CD1c-positive myeloid dendritic cell (primary cell): ENCODE measurements at regions not wholly inside any gene's neighbourhood (a gene's known extent, or its start where the extent isn't known, plus 50 kb on each side); places are given as distances from the start of the nearest gene placed in this dataset.
"Not testable (repeated sequence)": the region's sequence is repeated elsewhere in the genome, so short reads cannot be mapped to it uniquely, and the experiment has no call there.

Experiments
- DNase-seq: peaks from one replicate; pipeline ENCODE4 v3.0.0-alpha.2; 2016; ENCODE audit errors: extremely low spot score

GRCh38 chr2:180829836-180830235 is 150.6 kb upstream of the UBE2E3 start:
- no peak for DNase-seq

DNA sequence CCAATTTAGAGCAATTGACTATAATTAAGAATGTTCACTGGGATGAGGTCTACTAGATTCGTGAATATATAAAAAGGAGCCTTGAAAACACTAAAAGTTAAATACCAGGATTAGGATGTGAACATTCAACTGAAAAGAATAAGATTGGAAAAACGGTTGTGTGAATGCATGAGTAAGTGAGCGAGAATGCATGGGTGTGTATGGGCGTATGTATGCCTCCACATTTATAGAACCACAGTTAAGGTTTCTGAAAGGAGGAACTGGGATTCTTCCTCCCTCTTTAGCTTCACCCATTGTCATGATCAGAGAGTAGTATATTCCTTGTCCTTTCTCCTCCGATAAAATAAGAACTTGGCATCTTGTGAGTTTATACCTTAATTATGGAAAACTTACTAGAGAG is 151.1 kb upstream of the UBE2E3 start:
- no peak for DNase-seq

GRCh38 chr2:180828756-180829155 is 151.6 kb upstream of the UBE2E3 start:
- no peak for DNase-seq

DNA sequence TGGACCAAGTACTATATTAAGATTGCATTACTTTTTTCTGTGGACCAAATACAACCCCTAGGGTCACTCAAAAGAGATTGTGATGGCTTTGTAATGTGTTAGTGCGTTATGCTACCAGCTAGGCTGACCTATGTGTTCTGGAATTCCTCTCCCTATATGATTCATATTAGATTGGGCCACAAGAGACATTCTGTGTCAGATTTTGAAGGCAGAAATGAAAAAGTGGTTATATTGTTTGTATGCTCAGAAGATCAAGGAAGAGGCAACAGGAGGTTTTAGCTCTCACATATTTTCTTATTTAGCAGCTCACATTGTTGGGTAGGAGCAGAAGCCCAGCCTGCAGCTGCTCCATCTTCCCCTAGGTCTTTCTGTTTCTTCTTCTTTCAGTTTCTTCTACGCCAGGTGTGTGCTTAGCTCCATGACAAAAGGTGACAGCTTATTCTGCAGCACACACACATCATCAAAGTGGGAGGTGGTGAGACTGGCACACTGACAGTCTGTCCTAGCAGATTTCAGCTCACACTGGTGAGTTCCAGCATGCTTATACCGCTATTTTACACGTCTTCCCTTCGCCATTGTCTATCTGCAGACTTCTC is 156.8 kb upstream of the UBE2E3 start:
- no peak for DNase-seq

- no peak for DNase-seq
These were observed 161.3 kb upstream of the UBE2E3 start for GRCh38 chr2:180819106-180819505.

DNA sequence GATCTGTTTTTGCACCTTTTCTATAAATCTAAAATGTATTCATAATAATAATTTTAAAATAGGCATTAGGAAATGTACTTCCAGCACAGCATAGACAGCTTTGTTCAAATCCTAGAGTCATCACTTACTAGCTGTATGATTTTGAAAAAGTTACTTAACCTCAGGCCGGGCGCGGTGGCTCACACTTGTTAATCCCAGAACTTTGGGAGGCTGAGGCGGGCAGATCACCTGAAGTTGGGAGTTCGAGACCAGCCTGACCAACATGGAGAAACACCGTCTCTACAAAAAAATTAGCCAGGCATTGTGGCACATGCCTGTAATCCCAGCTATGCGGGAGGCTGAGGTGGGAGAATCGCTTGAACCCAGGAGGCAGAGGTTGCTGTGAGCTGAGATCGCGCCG is 161.7 kb upstream of the UBE2E3 start:
- DNase-seq, result not testable (repeated sequence)

DNA sequence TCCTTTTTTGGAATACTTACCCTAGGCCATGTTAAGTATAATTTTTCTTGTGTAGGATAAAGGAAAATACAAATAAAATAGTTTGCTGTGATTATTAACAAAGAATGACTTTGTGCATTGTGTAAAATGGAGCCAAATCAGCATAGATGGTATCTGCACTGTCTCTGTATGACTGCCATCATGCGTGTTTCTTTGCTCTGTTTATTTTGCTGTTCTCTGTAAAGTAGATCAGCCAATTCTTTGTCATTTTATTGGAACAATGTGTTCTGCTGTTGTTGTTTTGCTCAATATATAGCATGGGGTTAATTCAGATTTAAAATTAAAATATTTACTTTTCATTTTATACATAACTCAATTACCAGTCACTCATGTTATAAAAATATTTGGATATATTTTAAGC is 181.3 kb upstream of the UBE2E3 start:
- no peak for DNase-seq

DNA sequence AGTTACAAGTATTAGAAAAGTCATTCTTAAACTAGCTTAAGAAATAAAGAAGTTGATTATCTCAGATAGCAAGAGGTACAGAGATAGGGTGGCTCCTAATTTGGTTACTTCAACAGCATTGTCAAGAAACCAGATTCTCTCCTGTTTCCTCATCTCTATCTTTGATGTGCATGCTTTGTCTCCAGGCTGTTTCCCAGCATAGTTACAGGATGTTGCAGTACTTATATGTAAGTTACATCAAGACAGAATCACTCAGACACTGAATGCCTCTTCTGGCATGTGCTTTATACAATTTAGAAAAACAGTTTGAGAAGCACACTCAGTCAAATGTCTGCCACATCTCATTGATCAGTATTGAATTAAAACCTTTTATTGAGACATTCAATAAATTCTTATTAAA is 189.5 kb upstream of the UBE2E3 start:
- DNase-seq, result no peak

GRCh38 chr2:180787330-180787729 is 193.1 kb upstream of the UBE2E3 start:
- DNase-seq, result no peak

GRCh38 chr2:180781276-180781675 is 199.1 kb upstream of the UBE2E3 start:
- no peak for DNase-seq

- DNase-seq, result no peak
These were observed 202.1 kb upstream of the UBE2E3 start for GRCh38 chr2:180778291-180778690.

DNA sequence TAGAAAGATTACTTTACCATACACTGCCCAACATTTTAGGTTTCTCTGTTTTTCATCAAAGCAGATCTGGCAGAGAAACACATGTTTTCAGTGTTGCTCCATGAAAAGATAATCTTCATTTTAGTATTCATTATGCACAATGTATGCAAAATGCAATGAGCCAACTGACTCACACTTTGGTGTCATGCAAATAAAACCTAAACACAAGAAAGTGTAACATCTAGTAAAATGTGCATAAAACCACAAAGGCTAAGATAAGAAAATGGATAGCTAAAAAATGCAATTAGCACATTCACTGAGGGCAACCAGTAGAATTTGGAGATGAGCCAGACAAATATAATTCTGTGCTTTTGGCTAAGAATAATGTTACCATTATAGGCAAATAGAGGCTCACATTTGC is 203.5 kb upstream of the UBE2E3 start:
- no peak for DNase-seq

DNA sequence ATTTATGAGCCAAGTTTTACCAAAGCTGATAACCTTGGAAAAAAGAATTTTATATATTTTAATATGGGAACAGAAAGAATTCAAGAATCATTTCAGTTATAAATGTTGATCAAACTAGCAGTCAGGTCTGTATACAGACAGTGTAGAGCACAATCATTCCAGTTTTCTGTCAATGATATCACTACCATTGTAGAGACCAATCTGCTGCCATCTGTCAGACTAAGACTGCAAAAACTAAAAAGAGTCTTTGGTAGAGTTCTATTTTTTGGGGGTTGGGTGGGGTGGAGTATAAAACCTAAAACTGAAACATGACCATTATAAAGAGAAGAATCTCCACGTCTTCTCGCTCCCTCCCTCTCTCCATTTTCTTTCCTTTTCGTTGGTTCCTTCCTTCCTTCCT is 204.7 kb upstream of the UBE2E3 start:
- DNase-seq, result no peak

- not testable (repeated sequence) for DNase-seq
These were observed 215.1 kb upstream of the UBE2E3 start for GRCh38 chr2:180765316-180765715.

GRCh38 chr2:180763263-180763989 is 217.0 kb upstream of the UBE2E3 start:
- DNase-seq, result no peak

GRCh38 chr2:180761224-180761623 is 219.2 kb upstream of the UBE2E3 start:
- peak; percentile 41 for DNase-seq

DNA sequence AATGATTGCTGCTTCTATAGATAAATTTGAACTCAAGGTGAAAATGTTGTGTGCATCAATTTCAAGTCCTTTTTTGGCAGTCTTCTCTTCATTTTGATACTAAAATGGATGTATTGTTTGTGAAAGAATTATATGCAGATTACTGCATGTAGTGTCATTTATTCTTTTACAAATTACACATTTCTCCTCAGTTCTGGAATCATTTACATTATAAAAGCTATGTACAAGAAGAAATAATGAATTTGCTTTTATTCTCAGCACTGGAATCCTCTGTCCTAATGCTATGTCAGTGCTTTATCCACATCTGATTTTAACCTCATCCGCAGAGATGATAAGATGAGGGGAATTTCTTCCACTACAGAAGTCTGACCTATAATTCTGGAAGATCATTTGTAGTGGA is 220.8 kb upstream of the UBE2E3 start:
- DNase-seq, result no peak

- no peak for DNase-seq
These were observed 226.3 kb upstream of the UBE2E3 start for GRCh38 chr2:180753809-180754761.

DNA sequence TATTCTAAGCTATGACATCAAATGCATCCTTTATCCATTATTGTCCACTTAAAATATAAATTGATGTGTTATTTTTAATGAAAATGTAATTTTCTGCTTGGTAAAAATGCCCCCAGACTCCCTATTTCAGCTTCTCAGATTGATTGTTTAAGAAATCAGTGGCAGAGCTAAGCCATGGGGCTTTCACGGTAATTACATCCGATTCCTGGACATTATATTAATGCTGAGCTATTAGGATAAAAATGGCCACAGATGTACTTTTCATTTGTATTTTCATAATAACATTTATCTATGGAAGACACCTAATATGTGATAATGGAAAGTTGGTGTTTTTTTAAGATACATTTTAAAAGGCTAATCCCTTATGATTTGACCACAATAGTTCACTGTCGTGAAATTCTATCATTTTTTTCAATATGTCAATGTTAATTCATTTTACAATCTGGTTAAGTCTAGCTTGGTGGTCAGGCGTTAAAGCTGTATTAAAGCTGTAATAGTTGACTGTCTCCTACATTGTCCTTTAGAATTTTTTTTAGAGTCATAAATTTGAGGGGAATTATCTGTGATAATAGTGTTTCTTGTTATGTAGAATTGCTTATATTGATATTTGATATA is 229.0 kb upstream of the UBE2E3 start:
- DNase-seq, result no peak

DNA sequence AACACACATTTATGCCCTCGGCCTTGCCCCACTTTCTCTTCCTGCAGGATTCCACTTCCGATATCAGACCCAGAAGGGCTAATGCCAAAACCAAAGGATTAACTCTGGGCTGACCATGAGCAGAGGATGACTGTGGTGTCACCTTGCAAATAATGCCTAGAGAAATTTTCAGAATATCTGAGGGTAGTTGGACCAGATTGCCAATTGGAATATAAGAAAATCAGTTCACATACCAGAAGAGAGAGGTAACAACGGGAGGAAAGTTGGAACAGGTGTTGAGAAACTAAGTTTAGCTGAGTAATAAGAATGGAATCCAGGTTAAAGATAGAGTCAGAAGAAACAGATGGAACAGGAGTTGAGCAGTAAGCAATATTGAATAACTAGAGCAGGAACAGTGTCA is 232.7 kb upstream of the UBE2E3 start:
- no peak for DNase-seq

GRCh38 chr2:180743401-180743800 is 237.0 kb upstream of the UBE2E3 start:
- no peak for DNase-seq

DNA sequence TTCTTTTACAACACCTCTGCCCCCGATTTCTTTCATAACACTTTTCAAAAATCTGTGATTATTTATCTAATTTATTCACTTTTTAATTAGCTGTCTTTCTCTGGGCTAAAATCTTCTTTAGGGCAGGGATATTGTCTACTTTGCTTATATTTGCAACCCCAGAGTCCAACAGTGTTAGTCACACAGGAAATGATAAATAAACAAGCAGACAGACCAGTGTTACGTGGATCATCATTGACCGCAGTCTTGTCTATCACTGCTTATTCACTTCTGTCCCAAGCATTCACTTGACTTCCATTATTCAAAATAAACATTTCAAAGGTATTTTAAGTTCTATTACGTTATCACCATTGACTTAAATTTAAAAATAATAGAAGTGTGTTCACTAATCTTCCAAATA is 237.6 kb upstream of the UBE2E3 start:
- no peak for DNase-seq
